LNCaP clone FGC (cell line): ENCODE measurements at regions not wholly inside any gene's neighbourhood (a gene's known extent, or its start where the extent isn't known, plus 50 kb on each side); places are given as distances from the start of the nearest gene placed in this dataset.

Experiments used
- DNase-seq: peaks from one replicate; pipeline ENCODE4 v3.0.0-alpha.2; 2011; ENCODE audit warnings: low read depth
- H3K4me3 ChIP-seq: 2 replicates; pipeline ENCODE4 v1.5.1; 2011; ENCODE audit warnings: mild to moderate bottlenecking, low read depth, low read length, control low read depth
- TF ChIP-seq, protein P1 (sequence below): IDR thresholded peaks from 2 replicates; pipeline ENCODE4 v1.5.1; 2012; ENCODE audit warnings: mild to moderate bottlenecking; ENCODE audit not compliant: control insufficient read depth, insufficient read depth; ENCODE audit errors: extremely low read depth

DNA sequence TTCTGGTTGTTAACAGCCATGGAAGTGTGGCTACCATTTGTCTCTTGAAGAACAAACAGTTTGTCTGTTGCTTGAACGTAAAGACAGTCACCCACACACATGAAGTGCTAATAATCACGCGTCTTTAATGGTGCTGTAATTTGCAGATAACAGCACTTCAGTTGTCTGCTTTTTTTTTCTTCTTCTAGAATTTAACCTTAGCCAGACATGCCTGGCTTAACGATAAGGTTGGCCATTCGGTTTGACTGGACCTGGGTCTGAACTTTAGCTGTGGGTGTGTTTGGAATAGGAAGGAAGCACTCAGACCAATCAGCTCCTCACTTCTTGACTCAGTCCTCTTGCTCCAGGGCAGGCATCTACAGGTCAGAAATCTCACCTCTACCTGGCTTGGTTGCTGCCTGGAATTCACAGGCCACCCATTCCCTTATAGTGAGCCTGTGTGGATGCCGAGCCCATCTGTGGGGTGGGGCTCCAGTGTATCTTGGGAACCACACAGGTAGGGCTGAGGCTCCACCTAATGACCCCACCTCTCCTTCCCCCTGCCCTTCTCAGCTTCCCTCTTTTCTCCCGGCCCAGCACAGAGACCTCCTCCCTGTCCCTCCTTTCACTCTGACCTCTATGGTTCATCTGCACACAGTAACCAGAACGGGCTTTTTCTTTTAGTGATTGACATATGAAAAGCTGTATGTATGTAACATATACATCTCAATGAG lies 246.4 kb upstream of the PWP1 start:
- TF ChIP-seq, protein P1, sequence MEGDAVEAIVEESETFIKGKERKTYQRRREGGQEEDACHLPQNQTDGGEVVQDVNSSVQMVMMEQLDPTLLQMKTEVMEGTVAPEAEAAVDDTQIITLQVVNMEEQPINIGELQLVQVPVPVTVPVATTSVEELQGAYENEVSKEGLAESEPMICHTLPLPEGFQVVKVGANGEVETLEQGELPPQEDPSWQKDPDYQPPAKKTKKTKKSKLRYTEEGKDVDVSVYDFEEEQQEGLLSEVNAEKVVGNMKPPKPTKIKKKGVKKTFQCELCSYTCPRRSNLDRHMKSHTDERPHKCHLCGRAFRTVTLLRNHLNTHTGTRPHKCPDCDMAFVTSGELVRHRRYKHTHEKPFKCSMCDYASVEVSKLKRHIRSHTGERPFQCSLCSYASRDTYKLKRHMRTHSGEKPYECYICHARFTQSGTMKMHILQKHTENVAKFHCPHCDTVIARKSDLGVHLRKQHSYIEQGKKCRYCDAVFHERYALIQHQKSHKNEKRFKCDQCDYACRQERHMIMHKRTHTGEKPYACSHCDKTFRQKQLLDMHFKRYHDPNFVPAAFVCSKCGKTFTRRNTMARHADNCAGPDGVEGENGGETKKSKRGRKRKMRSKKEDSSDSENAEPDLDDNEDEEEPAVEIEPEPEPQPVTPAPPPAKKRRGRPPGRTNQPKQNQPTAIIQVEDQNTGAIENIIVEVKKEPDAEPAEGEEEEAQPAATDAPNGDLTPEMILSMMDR: no peak
- DNase-seq: no peak
- no peak overlapping the region for H3K4me3 ChIP-seq

DNA sequence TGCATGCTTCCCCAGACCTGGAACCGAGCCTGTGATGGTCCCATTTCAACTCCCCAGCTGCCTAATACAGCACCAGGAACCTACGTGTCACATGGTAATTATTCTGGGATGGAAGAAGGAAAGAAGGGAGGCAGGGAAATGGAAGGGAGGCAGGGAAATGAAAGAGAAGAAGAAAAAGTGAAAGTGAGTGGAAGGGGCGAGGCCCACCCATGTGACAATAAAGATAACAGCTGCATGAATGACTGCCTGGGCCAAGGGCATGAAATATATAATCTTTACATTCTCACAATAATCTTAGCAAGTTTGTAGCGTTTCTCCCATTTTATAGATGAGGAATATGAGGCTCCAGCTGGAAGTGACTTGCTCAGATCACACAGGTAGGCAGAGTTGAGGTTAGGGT lies 245.0 kb upstream of the PWP1 start:
- no peak for DNase-seq
- TF ChIP-seq, protein P1: no peak
- H3K4me3 ChIP-seq: no peak overlapping the region

DNA sequence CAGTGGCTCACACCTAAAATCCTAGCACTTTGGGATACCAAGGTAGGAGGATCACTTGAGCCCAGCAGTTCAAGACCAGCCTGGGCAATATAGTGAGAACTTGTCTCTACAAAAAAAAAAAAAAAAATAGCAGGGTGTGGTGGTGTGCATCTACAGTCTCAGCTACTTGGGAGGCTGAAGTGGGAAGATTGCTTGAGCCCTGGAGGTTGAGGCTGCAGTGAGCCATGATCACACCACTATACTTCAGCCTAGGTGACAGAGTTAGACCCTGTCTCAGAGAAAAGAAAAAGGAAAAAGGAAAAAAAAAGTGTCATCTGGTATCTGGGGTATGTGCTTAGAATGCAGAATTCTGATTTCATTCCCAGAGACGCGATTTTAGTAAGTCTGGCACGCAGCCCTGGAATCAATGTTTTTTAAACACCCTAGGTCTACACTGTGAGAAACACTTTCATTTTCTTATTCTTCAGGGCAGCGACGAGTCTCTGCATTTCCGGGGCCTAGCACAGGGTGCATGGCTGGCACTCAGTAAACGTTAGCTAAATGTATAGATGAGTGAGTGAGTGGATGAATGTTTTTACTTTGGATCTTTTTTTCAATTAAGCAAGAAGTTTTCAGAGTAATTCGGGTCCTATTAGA lies 243.8 kb upstream of the PWP1 start:
- no peak overlapping the region for H3K4me3 ChIP-seq
- DNase-seq: no peak
- TF ChIP-seq, protein P1: no peak

DNA sequence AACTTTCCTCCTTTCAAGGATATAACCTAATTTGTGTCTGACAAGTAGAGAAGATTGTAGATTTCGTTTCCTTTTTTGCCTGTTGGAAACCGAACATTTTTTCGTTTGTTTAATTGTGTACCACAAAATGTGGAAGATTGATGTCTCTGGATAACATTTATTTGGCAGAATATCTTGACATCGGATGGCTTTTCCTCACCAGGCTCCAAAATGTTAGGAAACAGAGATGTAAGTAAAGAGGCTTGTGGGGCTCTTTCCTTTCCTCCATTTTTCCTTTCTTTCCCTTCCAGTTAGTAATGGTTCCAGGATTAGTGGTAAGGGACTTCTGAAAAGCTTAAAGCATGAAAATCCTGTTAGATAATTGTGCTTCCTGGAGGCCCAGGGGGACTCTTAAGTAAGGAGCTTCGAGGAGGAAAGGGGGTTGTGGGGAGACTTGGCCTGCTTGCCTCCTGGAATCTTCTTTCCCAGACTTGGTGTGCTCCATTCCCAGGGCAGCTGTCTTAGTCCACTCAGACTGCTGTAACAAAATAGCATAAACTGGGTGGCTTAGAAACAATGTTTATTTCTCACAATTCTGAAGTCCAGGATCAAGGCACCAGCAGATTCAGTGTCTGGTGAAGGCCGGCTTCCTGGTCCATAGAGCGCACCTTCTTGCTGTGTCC lies 243.1 kb upstream of the PWP1 start:
- no peak for DNase-seq
- TF ChIP-seq, protein P1: no peak
- no peak overlapping the region for H3K4me3 ChIP-seq

DNA sequence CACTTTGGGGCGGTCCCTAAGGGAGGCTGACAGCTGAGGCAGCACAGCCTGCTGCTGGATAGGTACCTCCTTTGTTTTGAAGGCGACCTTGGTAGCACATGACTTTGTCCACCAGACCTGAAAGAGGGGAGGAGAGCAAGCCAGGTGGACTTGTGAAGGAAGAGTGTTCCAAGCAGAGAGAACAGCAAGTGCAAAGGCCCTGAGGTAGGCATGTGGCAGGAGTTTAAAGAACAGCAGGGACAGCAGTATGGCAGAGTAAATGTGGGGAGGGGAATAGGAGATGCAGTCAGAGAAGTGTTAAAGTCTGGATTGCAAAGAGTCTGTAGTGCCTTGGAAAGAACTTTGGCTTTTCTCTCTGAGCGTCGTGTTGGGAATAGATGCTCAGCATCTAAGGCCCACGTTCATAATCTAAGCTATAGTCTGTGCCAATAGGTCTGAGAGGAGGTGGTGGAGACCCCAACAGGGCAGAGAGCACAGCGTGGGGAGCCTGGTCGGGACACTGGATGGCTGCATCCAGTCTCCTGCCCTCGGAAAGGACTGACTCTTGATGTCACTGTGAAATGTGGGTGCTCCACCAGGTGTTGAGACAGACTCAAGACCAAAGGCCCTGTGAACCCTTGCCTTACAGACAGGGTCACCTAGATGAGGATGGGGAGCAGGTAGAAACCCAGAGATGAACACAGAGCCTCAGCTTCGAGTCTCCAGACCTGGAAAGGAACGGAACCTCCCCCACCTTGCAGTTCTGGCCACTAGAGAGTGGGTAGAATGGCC lies 242.1 kb upstream of the PWP1 start:
- TF ChIP-seq, protein P1: no peak
- DNase-seq: no peak
- no peak overlapping the region for H3K4me3 ChIP-seq

DNA sequence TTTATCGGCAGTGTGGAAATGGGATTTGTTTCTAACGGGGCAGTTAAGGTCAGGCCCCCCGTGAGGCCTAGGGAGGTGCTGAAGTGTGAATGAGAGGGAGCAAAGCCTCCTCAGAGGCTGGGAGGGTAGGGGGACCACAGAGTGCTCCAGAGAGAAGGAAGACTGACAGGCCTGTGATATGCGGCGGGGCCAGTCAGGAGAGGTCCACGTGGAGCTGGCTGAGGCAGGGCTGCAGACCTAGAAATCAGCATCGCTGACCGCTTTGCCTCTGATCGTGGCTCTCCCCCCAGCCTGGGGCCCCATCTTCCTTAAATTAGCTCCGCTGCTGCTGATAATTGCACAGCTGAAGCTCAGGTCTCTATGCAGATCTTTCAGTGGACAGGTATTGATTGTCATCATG lies 240.8 kb upstream of the PWP1 start:
- no peak overlapping the region for H3K4me3 ChIP-seq
- no peak for DNase-seq
- TF ChIP-seq, protein P1: no peak
